H1 (cell line): ENCODE measurements at regions not wholly inside any gene's neighbourhood (a gene's known extent, or its start where the extent isn't known, plus 50 kb on each side); places are given as distances from the start of the nearest gene placed in this dataset.

ENCODE experiments used
- CTCF ChIA-PET: fragments of 300-600 bp; sonication (Branson Sonifier 250); formaldehyde crosslinking; loops from one replicate; lab custom pipeline; 2021; ENCODE audit not compliant: partially characterized antibody; lab: Charles Lee
- POLR2A ChIA-PET: fragments of 300-600 bp; sonication (Branson Sonifier 250); formaldehyde crosslinking; loops from one replicate; lab custom pipeline; 2021; ENCODE audit warnings: inconsistent platforms; ENCODE audit not compliant: partially characterized antibody; lab: Charles Lee
- DNase-seq, 2 experiments: peaks; one replicate each; pipeline versions ENCODE4 v3.0.0 to v3.0.0-alpha.2; 2010 to 2022; ENCODE audit warnings: low spot score in 2 of 2, low read depth in 1 of 2, mixed read lengths in 1 of 2
- FAIRE-seq: peaks from 2 replicates; lab custom pipeline; 2011; peaks lifted over from hg19 to GRCh38; lab: Jason Lieb, UNC
- H2AFZ ChIP-seq: 2 replicates; pipeline ENCODE4 v1.8.1; 2012; ENCODE audit warnings: low read length, inconsistent platforms
- H2AK5ac ChIP-seq: 2 replicates; pipeline ENCODE4 v1.6.1; 2013; ENCODE audit warnings: low read depth, low read length
- H2BK120ac ChIP-seq: replicated peaks from 2 replicates; pipeline ENCODE3; 2013; ENCODE audit warnings: low read depth, low read length, inconsistent platforms
- H2BK12ac ChIP-seq: 2 replicates; pipeline ENCODE4 v1.6.1; 2013; ENCODE audit warnings: low read depth, low read length
- H2BK15ac ChIP-seq: 2 replicates; pipeline ENCODE4 v1.6.1; 2013; ENCODE audit warnings: low read length
- H2BK20ac ChIP-seq: 2 replicates; pipeline ENCODE4 v1.6.1; 2013; ENCODE audit warnings: low read length
- H2BK5ac ChIP-seq: 2 replicates; pipeline ENCODE4 v1.6.1; 2013; ENCODE audit warnings: low read depth, low read length
- H3K14ac ChIP-seq: 2 replicates; pipeline ENCODE4 v1.6.1; 2013; ENCODE audit warnings: inconsistent platforms; ENCODE audit not compliant: insufficient read length
- H3K18ac ChIP-seq: 2 replicates; pipeline ENCODE4 v1.6.1; 2013; ENCODE audit warnings: low read length; ENCODE audit errors: extremely low read depth
- H3K23ac ChIP-seq: 2 replicates; pipeline ENCODE4 v1.6.1; 2013; ENCODE audit warnings: inconsistent platforms; ENCODE audit not compliant: insufficient read length
- H3K23me2 ChIP-seq: 2 replicates; pipeline ENCODE4 v1.6.1; 2013; ENCODE audit warnings: low read depth, low read length
- H3K27ac ChIP-seq: 2 replicates; pipeline ENCODE4 v1.6.1; 2011; ENCODE audit warnings: low read depth, low read length, inconsistent platforms
- H3K27me3 ChIP-seq, 4 experiments: replicated peaks in 1 of 4; 1 replicate in 1 of 4; 2 replicates in 3 of 4; pipeline versions ENCODE4 v1.6.1 to v1.8.1; 2011 to 2013; ENCODE audit warnings: low read length in 3 of 4, mild to moderate bottlenecking in 3 of 4, inconsistent platforms in 2 of 4, mixed read lengths in 2 of 4, moderate library complexity in 1 of 4; ENCODE audit not compliant: control insufficient read depth in 3 of 4, insufficient read depth in 3 of 4; ENCODE audit errors: extremely low read depth in 1 of 4
- H3K36me3 ChIP-seq, 4 experiments: 2 replicates each; pipeline versions ENCODE4 v1.6.1 to v1.8.1; 2011 to 2013; ENCODE audit warnings: mild to moderate bottlenecking in 4 of 4, low read length in 3 of 4, moderate library complexity in 2 of 4, control low read depth in 1 of 4, inconsistent platforms in 1 of 4; ENCODE audit not compliant: insufficient read depth in 4 of 4, control insufficient read depth in 2 of 4
- H3K4ac ChIP-seq: replicated peaks from 2 replicates; pipeline ENCODE3; 2013; ENCODE audit warnings: low read length, low read depth, mixed read lengths, inconsistent platforms; ENCODE audit not compliant: insufficient read length
- H3K4me1 ChIP-seq, 4 experiments: replicated peaks in 1 of 4; 1 replicate in 1 of 4; 2 replicates in 3 of 4; pipeline versions ENCODE4 v1.6.1 to v1.8.1; 2011 to 2013; ENCODE audit warnings: low read length in 3 of 4, inconsistent platforms in 2 of 4, mixed read lengths in 1 of 4; ENCODE audit not compliant: insufficient read depth in 4 of 4, control insufficient read depth in 3 of 4
- H3K4me2 ChIP-seq, 2 experiments: 2 replicates each; pipeline versions ENCODE4 v1.6.1 to v1.8.1; 2011 to 2013; ENCODE audit warnings: low read depth in 2 of 2, low read length in 2 of 2, control low read depth in 1 of 2, inconsistent platforms in 1 of 2, mild to moderate bottlenecking in 1 of 2; ENCODE audit not compliant: insufficient read depth in 1 of 2
- H3K4me3 ChIP-seq, 4 experiments: fragments of 200-600, 300-600 bp in 1 of 4; sonication (generic), shearing (Covaris generic), sonication (Bioruptor Twin) in 1 of 4; 2 replicates each; pipeline versions ENCODE4 v1.5.1 to v1.8.1; 2011 to 2016; ENCODE audit warnings: low read length in 4 of 4, low read depth in 3 of 4, control low read depth in 2 of 4, inconsistent platforms in 2 of 4, mild to moderate bottlenecking in 2 of 4, mixed read lengths in 1 of 4, moderate library complexity in 1 of 4; ENCODE audit not compliant: insufficient read depth in 2 of 4; ENCODE audit errors: extremely low read depth in 1 of 4
- H3K56ac ChIP-seq: replicated peaks from 2 replicates; pipeline ENCODE3; 2013; ENCODE audit warnings: low read depth, mild to moderate bottlenecking, mixed read lengths, low read length, inconsistent platforms; ENCODE audit not compliant: insufficient read length
- H3K79me1 ChIP-seq: 2 replicates; pipeline ENCODE4 v1.6.1; 2013; ENCODE audit warnings: low read depth, low read length, control low read depth
- H3K79me2 ChIP-seq, 2 experiments: 2 replicates each; pipeline versions ENCODE4 v1.6.1 to v1.8.1; 2012 to 2013; ENCODE audit warnings: low read length in 2 of 2, mild to moderate bottlenecking in 2 of 2, inconsistent platforms in 1 of 2; ENCODE audit not compliant: insufficient read depth in 2 of 2, control insufficient read depth in 1 of 2
- H3K9ac ChIP-seq, 4 experiments: replicated peaks in 1 of 4; 1 replicate in 1 of 4; 2 replicates in 3 of 4; pipeline versions ENCODE4 v1.6.1 to v1.8.1; 2011 to 2013; ENCODE audit warnings: low read depth in 3 of 4, low read length in 3 of 4, control low read depth in 2 of 4, mild to moderate bottlenecking in 2 of 4, moderate library complexity in 2 of 4, inconsistent platforms in 1 of 4; ENCODE audit errors: extremely low read depth in 1 of 4
- H3K9me3 ChIP-seq, 2 experiments: 2 replicates each; pipeline versions ENCODE4 v1.6.1 to v1.8.1; 2012 to 2013; ENCODE audit warnings: mild to moderate bottlenecking in 2 of 2, moderate library complexity in 2 of 2, control low read depth in 1 of 2, inconsistent platforms in 1 of 2, low read depth in 1 of 2, low read length in 1 of 2, mixed read lengths in 1 of 2; ENCODE audit not compliant: insufficient read depth in 2 of 2
- H4K20me1 ChIP-seq, 2 experiments: replicated peaks in 1 of 2; 2 replicates each; pipeline versions ENCODE3 to v1.8.1; 2011 to 2013; ENCODE audit warnings: inconsistent platforms in 2 of 2, low read length in 2 of 2, mild to moderate bottlenecking in 1 of 2; ENCODE audit not compliant: insufficient read depth in 2 of 2, control insufficient read depth in 1 of 2
- H4K5ac ChIP-seq: 2 replicates; pipeline ENCODE4 v1.6.1; 2013; ENCODE audit warnings: low read length, low read depth, mixed read lengths, inconsistent platforms; ENCODE audit not compliant: insufficient read length
- H4K8ac ChIP-seq: 2 replicates; pipeline ENCODE4 v1.8.0; 2013; ENCODE audit warnings: mild to moderate bottlenecking, moderate library complexity, low read length, inconsistent platforms; ENCODE audit not compliant: insufficient read depth; ENCODE audit errors: extremely low read depth
- H4K91ac ChIP-seq: replicated peaks from 2 replicates; pipeline ENCODE3; 2013; ENCODE audit warnings: low read length, mixed read lengths, inconsistent platforms; ENCODE audit not compliant: insufficient read length
- KDM4A ChIP-seq: IDR thresholded peaks from one replicate; pipeline ENCODE4 v1.7.1; 2012; ENCODE audit warnings: low read depth, mild to moderate bottlenecking, moderate library complexity, low read length, inconsistent platforms; ENCODE audit not compliant: severe bottlenecking
- RFX5 ChIP-seq: IDR thresholded peaks from 2 replicates; pipeline ENCODE4 v1.6.1; 2011; ENCODE audit warnings: low read depth, low read length, improper control_type of control experiment, borderline replicate concordance
- RXRA ChIP-seq: IDR thresholded peaks from 2 replicates; pipeline ENCODE4 v1.6.1; 2011; ENCODE audit warnings: low read depth, mild to moderate bottlenecking, low read length, moderate library complexity; ENCODE audit not compliant: insufficient read depth
- SP1 ChIP-seq: IDR thresholded peaks from 2 replicates; pipeline ENCODE4 v1.6.1; 2011; ENCODE audit warnings: low read depth, low read length
- TAF7 ChIP-seq: optimal IDR thresholded peaks from 2 replicates; pipeline ENCODE3; 2011; ENCODE audit warnings: low read depth, mild to moderate bottlenecking, inconsistent platforms, low read length, moderate library complexity, borderline replicate concordance
- TCF12 ChIP-seq: IDR thresholded peaks from 2 replicates; pipeline ENCODE4 v1.6.1; 2011; ENCODE audit warnings: low read depth, mild to moderate bottlenecking, low read length
- TEAD4 ChIP-seq: IDR thresholded peaks from 2 replicates; pipeline ENCODE4 v1.6.1; 2012; ENCODE audit warnings: low read depth, low read length, inconsistent platforms, mixed read lengths
- WGBS, 2 experiments: shearing (Covaris generic) in 1 of 2; methylation state at CpG; one replicate each; pipeline versions ENCODE4 v1.1.6 to v1.1.7; 2013 to 2015; ENCODE audit warnings: low lambda C conversion rate in 2 of 2, mixed read lengths in 2 of 2, inconsistent platforms in 1 of 2, low coverage in 1 of 2, missing lambda C conversion rate in 1 of 2; ENCODE audit not compliant: insufficient replicate concordance in 2 of 2, insufficient coverage in 1 of 2, insufficient read length in 1 of 2; ENCODE audit errors: extremely low coverage in 1 of 2, missing lambda C conversion rate in 1 of 2; 5-methylcytosine and 5-hydroxymethylcytosine counted together
- TF ChIP-seq, protein P1 (sequence below): IDR thresholded peaks from 2 replicates; pipeline ENCODE4 v1.6.1; 2011; ENCODE audit warnings: low read depth, mild to moderate bottlenecking, low read length; ENCODE audit not compliant: insufficient read depth

DNA sequence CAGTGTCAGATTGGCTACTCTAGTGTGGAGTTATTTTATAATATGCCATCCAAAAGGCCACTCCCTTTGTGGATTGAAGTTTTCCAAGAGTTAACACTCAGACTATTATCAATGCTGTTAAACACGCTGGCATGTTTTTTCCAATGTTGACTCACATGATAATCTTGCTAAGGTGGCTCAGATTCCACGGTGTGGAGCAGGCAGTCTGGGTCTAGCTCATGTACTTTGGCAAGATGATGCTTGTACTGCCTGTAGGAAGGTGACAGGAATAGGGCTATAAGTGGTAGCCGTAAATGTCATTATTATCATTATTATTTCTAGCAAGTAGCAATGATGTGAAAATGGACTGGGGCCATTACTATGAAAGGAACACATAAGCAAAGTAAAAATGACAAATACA is 79.4 kb upstream of the TBX20 start:
- no peak overlapping the region for H3K9ac ChIP-seq
- no peaks in the 10 kb centered on the region for H3K36me3 ChIP-seq
- H4K8ac ChIP-seq, result no peak overlapping the region
- no peak overlapping the region for H2BK5ac ChIP-seq
- H2BK15ac ChIP-seq, result no peak overlapping the region
- H3K27me3 ChIP-seq, result no peaks in the 10 kb centered on the region
- H3K4me2 ChIP-seq, result no peak overlapping the region
- H3K23ac ChIP-seq, result no peak overlapping the region
- H4K5ac ChIP-seq, result no peak overlapping the region
- ChIA-PET POLR2A (no interaction called here), CTCF (interaction anchor here (1.2 to 1.5 kb wide), 2 partner anchors 10 to 187 kb away, joined by 3 to 4 read pairs; no protein-coding TSS in a partner anchor)
- DNase-seq (no peak), FAIRE-seq (no peak)
- H2AFZ ChIP-seq, result no peak overlapping the region
- H3K4ac ChIP-seq, result no peak overlapping the region
- no peaks in the 10 kb centered on the region for H3K79me2 ChIP-seq
- H3K56ac ChIP-seq, result no peak overlapping the region
- no peak overlapping the region for H2BK20ac ChIP-seq
- no peaks in the 10 kb centered on the region for H3K23me2 ChIP-seq
- H3K79me1 ChIP-seq, result no peaks in the 10 kb centered on the region
- no peak overlapping the region for H3K4me3 ChIP-seq
- TF ChIP-seq, protein P1, sequence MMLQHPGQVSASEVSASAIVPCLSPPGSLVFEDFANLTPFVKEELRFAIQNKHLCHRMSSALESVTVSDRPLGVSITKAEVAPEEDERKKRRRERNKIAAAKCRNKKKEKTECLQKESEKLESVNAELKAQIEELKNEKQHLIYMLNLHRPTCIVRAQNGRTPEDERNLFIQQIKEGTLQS, result no peak
- TF ChIP-seq TCF12 (no peak), KDM4A (no peak), RXRA (no peak), SP1 (no peak), TEAD4 (no peak), RFX5 (no peak), TAF7 (no peak)
- no peak overlapping the region for H2BK12ac ChIP-seq
- no peaks in the 10 kb centered on the region for H4K20me1 ChIP-seq
- H2AK5ac ChIP-seq, result no peak overlapping the region
- no peak overlapping the region for H2BK120ac ChIP-seq
- 94% methylated on average over 3 of the region's 3 CpGs; no CpG with 5 or more reads in 1 of the 2 experiments for WGBS, 2 experiments
- no peak overlapping the region for H3K18ac ChIP-seq
- H3K14ac ChIP-seq, result no peak overlapping the region
- H3K9me3 ChIP-seq, result no peaks in the 10 kb centered on the region
- H4K91ac ChIP-seq, result no peak overlapping the region
- no peak overlapping the region for H3K27ac ChIP-seq
- H3K4me1 ChIP-seq, result peaks cover 0 to 3% (median under 1%) of the 10 kb centered on the region in 4 experiments; a peak in 1 of 7 replicates
